ENCODE measurements at regions not wholly inside any gene's neighbourhood (a gene's known extent, or its start where the extent isn't known, plus 50 kb on each side); places are given as distances from the start of the nearest gene placed in this dataset.
A peak's percentile ranks its signal among the peaks of the same experiment; 100 is the strongest.

- TF ChIP-seq TAF1 (conservative IDR thresholded peaks at IDR 0.05) (no peak), YY1 (IDR thresholded peaks at IDR 0.05) (no peak), RAD21 (IDR thresholded peaks at IDR 0.05) (peak; percentile 92 to 96), GABPA (IDR thresholded peaks at IDR 0.05 in 1 of 2, conservative IDR thresholded peaks at IDR 0.05 in 1 of 2) (no peak), MAX (IDR thresholded peaks at IDR 0.05) (no peak), FOXA1 (IDR thresholded peaks at IDR 0.05) (no peak), SP1 (IDR thresholded peaks at IDR 0.05) (peak; percentile 36), JUND (IDR thresholded peaks at IDR 0.05) (no peak), REST (IDR thresholded peaks at IDR 0.05) (no peak), HNF4A (conservative IDR thresholded peaks at IDR 0.05) (no peak), RXRA (IDR thresholded peaks at IDR 0.05) (peak in 1 of 2 donors; percentile 14), ZBTB33 (IDR thresholded peaks at IDR 0.05) (no peak), ATF3 (IDR thresholded peaks at IDR 0.05) (no peak)
- TF ChIP-seq, protein P1, sequence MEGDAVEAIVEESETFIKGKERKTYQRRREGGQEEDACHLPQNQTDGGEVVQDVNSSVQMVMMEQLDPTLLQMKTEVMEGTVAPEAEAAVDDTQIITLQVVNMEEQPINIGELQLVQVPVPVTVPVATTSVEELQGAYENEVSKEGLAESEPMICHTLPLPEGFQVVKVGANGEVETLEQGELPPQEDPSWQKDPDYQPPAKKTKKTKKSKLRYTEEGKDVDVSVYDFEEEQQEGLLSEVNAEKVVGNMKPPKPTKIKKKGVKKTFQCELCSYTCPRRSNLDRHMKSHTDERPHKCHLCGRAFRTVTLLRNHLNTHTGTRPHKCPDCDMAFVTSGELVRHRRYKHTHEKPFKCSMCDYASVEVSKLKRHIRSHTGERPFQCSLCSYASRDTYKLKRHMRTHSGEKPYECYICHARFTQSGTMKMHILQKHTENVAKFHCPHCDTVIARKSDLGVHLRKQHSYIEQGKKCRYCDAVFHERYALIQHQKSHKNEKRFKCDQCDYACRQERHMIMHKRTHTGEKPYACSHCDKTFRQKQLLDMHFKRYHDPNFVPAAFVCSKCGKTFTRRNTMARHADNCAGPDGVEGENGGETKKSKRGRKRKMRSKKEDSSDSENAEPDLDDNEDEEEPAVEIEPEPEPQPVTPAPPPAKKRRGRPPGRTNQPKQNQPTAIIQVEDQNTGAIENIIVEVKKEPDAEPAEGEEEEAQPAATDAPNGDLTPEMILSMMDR (IDR thresholded peaks at IDR 0.05; ENCODE audit: low read depth, low read length, missing input control), result peak; percentile 89
Measured at GRCh38 chr2:42974721-42975717, 182.6 kb upstream of the HAAO start.

All from liver (tissue), 3 donors.